Esophagus squamous epithelium (tissue), 4 donors: ENCODE measurements at regions not wholly inside any gene's neighbourhood (a gene's known extent, or its start where the extent isn't known, plus 50 kb on each side); places are given as distances from the start of the nearest gene placed in this dataset.

Source experiments
- CTCF ChIP-seq, 6 experiments: fragments of 450-650 bp in 4 of 6; fragments of 200-600 bp in 2 of 6; sonication (generic) in 2 of 6; IDR thresholded peaks; one replicate each; pipeline ENCODE4 v1.5.1; 2016 to 2019; ENCODE audit warnings: antibody characterized with exemption in 6 of 6, mild to moderate bottlenecking in 4 of 6, moderate library complexity in 4 of 6
- POLR2A ChIP-seq, 4 donors: fragments of 450-650 bp; IDR thresholded peaks; one replicate each; pipeline ENCODE4 v1.6.1; 2017; ENCODE audit warnings: antibody characterized with exemption in 4 of 4, mild to moderate bottlenecking in 4 of 4, moderate library complexity in 3 of 4

- TF ChIP-seq CTCF (IDR thresholded peaks at IDR 0.05) (no peak), POLR2A (IDR thresholded peaks at IDR 0.05) (no peak)
These were observed 118.8 kb upstream of the PIEZO2 start for GRCh38 chr18:11268153-11268552.
